ENCODE measurements at regions not wholly inside any gene's neighbourhood (a gene's known extent, or its start where the extent isn't known, plus 50 kb on each side); places are given as distances from the start of the nearest gene placed in this dataset.

GRCh38 chr10:42482411-42482810 lies 156.0 kb downstream of the ZNF33B start:
- no peaks in the 10 kb centered on the region for H3K27me3 ChIP-seq (ENCODE audit: control insufficient read depth, low read length)
- H3F3A ChIP-seq (ENCODE audit: control insufficient read depth, insufficient read depth): no peaks in the 10 kb centered on the region
- H3K27ac ChIP-seq (ENCODE audit: low read depth, low read length): no peak overlapping the region
- no peaks in the 10 kb centered on the region for H3K4me1 ChIP-seq (ENCODE audit: control insufficient read depth, low read length)
- TF ChIP-seq EZH2phosphoT487 (IDR thresholded peaks at IDR 0.05; ENCODE audit: borderline replicate concordance, low read length) (no peak), CTCF (IDR thresholded peaks at IDR 0.05; ENCODE audit: low read depth, low read length, poor library complexity, severe bottlenecking) (no peak)
- H4K20me1 ChIP-seq (ENCODE audit: control insufficient read depth, insufficient read depth, low read depth, low read length): no peaks in the 10 kb centered on the region
- H3K9me3 ChIP-seq (ENCODE audit: control insufficient read depth, insufficient read depth, low read length): no peaks in the 10 kb centered on the region
- H3K4me3 ChIP-seq (ENCODE audit: low read length): no peak overlapping the region
- H3K79me2 ChIP-seq (ENCODE audit: control insufficient read depth, low read length): no peaks in the 10 kb centered on the region
- no peak overlapping the region for H3K4me2 ChIP-seq (ENCODE audit: low read length)
- no peaks in the 10 kb centered on the region for H3K36me3 ChIP-seq (ENCODE audit: control insufficient read depth, low read length)
- no peaks in the 10 kb centered on the region for H3K9me2 ChIP-seq (replicated peaks; ENCODE audit: control insufficient read depth, low read length)

- H4K20me1 ChIP-seq (ENCODE audit: control insufficient read depth, insufficient read depth, low read depth, low read length): no peaks in the 10 kb centered on the region
- no peaks in the 10 kb centered on the region for H3K9me2 ChIP-seq (replicated peaks; ENCODE audit: control insufficient read depth, low read length)
- no peaks in the 10 kb centered on the region for H3K9me3 ChIP-seq (ENCODE audit: control insufficient read depth, insufficient read depth, low read length)
- H3K4me1 ChIP-seq (ENCODE audit: control insufficient read depth, low read length): no peaks in the 10 kb centered on the region
- no peak overlapping the region for H3K27ac ChIP-seq (ENCODE audit: low read depth, low read length)
- H3K79me2 ChIP-seq (ENCODE audit: control insufficient read depth, low read length): no peaks in the 10 kb centered on the region
- no peaks in the 10 kb centered on the region for H3K36me3 ChIP-seq (ENCODE audit: control insufficient read depth, low read length)
- no peaks in the 10 kb centered on the region for H3F3A ChIP-seq (ENCODE audit: control insufficient read depth, insufficient read depth)
- no peak overlapping the region for H3K4me3 ChIP-seq (ENCODE audit: low read length)
- H3K4me2 ChIP-seq (ENCODE audit: low read length): no peak overlapping the region
- H3K27me3 ChIP-seq (ENCODE audit: control insufficient read depth, low read length): no peaks in the 10 kb centered on the region
- no peak for TF ChIP-seq EZH2phosphoT487 (IDR thresholded peaks at IDR 0.05; ENCODE audit: borderline replicate concordance, low read length)
- no peak for TF ChIP-seq CTCF (IDR thresholded peaks at IDR 0.05; ENCODE audit: low read depth, low read length, poor library complexity, severe bottlenecking)
Measured at GRCh38 chr10:42479057-42479456, 159.3 kb downstream of the ZNF33B start.

DNA sequence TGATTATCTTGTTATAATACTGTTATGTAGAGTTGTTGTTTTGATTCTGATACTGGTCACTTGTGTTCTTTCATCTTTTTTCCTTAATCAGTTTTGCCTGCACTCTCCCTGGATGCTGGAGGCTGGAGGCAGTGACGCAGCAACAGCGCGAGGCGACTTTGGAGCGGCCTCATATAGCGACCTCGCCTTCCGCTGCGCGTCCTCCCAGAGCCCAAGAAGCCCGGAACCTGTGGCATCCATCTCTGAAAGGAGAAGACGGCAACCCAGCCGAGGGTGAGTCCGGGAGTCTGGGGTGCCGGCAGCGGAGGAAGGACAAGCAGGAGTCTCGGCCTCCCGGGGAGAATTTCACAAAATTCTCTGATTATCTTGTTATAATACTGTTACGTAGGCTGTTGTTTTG lies 161.2 kb downstream of the ZNF33B start:
- no peaks in the 10 kb centered on the region for H4K20me1 ChIP-seq (ENCODE audit: control insufficient read depth, insufficient read depth, low read depth, low read length)
- no peaks in the 10 kb centered on the region for H3K9me3 ChIP-seq (ENCODE audit: control insufficient read depth, insufficient read depth, low read length)
- H3F3A ChIP-seq (ENCODE audit: control insufficient read depth, insufficient read depth): no peaks in the 10 kb centered on the region
- H3K27me3 ChIP-seq (ENCODE audit: control insufficient read depth, low read length): no peaks in the 10 kb centered on the region
- no peak for TF ChIP-seq CTCF (IDR thresholded peaks at IDR 0.05; ENCODE audit: low read depth, low read length, poor library complexity, severe bottlenecking)
- TF ChIP-seq EZH2phosphoT487 (IDR thresholded peaks at IDR 0.05; ENCODE audit: borderline replicate concordance, low read length): no peak
- no peaks in the 10 kb centered on the region for H3K4me1 ChIP-seq (ENCODE audit: control insufficient read depth, low read length)
- H3K36me3 ChIP-seq (ENCODE audit: control insufficient read depth, low read length): no peaks in the 10 kb centered on the region
- H3K27ac ChIP-seq (ENCODE audit: low read depth, low read length): no peak overlapping the region
- H3K79me2 ChIP-seq (ENCODE audit: control insufficient read depth, low read length): no peaks in the 10 kb centered on the region
- H3K4me2 ChIP-seq (ENCODE audit: low read length): no peak overlapping the region
- no peak overlapping the region for H3K4me3 ChIP-seq (ENCODE audit: low read length)
- no peaks in the 10 kb centered on the region for H3K9me2 ChIP-seq (replicated peaks; ENCODE audit: control insufficient read depth, low read length)

DNA sequence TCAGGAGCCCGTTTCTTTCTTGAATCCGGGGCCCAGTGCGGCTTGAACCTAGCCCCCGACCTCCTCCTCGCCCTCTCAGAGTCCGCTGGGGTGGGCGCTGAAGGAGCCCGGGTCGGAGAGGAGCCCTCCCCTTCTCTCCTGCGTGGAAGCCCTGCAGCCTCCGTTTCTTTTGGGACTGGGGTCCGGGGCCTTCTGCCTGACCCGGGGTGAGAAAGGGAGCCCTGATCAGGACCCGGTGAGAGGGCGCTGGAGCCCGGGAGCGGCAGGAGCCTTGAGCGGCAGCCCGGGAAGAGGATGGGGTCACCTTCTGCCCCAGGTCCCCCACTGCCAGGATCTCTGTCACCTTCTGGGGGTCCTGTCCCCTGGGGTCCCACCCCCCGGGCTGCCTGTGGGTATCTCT lies 162.3 kb downstream of the ZNF33B start:
- Histone ChIP-seq H3K9me2 (replicated peaks; ENCODE audit: control insufficient read depth, low read length) (no peaks in the 10 kb centered on the region), H3K4me3 (ENCODE audit: low read length) (no peak overlapping the region), H3K79me2 (ENCODE audit: control insufficient read depth, low read length) (no peaks in the 10 kb centered on the region), H3K9me3 (ENCODE audit: control insufficient read depth, insufficient read depth, low read length) (no peaks in the 10 kb centered on the region), H3F3A (ENCODE audit: control insufficient read depth, insufficient read depth) (no peaks in the 10 kb centered on the region), H4K20me1 (ENCODE audit: control insufficient read depth, insufficient read depth, low read depth, low read length) (no peaks in the 10 kb centered on the region), H3K36me3 (ENCODE audit: control insufficient read depth, low read length) (no peaks in the 10 kb centered on the region), H3K4me1 (ENCODE audit: control insufficient read depth, low read length) (no peaks in the 10 kb centered on the region), H3K27ac (ENCODE audit: low read depth, low read length) (no peak overlapping the region), H3K27me3 (ENCODE audit: control insufficient read depth, low read length) (no peaks in the 10 kb centered on the region), H3K4me2 (ENCODE audit: low read length) (no peak overlapping the region)
- TF ChIP-seq EZH2phosphoT487 (IDR thresholded peaks at IDR 0.05; ENCODE audit: borderline replicate concordance, low read length) (no peak), CTCF (IDR thresholded peaks at IDR 0.05; ENCODE audit: low read depth, low read length, poor library complexity, severe bottlenecking) (no peak)
